ENCODE measurements at regions not wholly inside any gene's neighbourhood (a gene's known extent, or its start where the extent isn't known, plus 50 kb on each side); places are given as distances from the start of the nearest gene placed in this dataset.
"Not testable (repeated sequence)": the region's sequence is repeated elsewhere in the genome, so short reads cannot be mapped to it uniquely, and the experiment has no call there.

GRCh38 chr2:128414351-128414750 is 95.7 kb upstream of the HS6ST1 start:
- DNase-seq (ENCODE audit: low read depth, low spot score), result no peak

- no peak for DNase-seq (ENCODE audit: low read depth, low spot score)
Observed at GRCh38 chr2:128414946-128415778, 96.5 kb upstream of the HS6ST1 start.

GRCh38 chr2:128415779-128416061 is 97.1 kb upstream of the HS6ST1 start:
- DNase-seq (ENCODE audit: low read depth, low spot score), result no peak

- no peak for DNase-seq (ENCODE audit: low read depth, low spot score)
Observed at GRCh38 chr2:128416109-128416785, 97.6 kb upstream of the HS6ST1 start.

- no peak for DNase-seq (ENCODE audit: low read depth, low spot score)
Observed at GRCh38 chr2:128416806-128417205, 98.1 kb upstream of the HS6ST1 start.

GRCh38 chr2:128417264-128417663 is 98.6 kb upstream of the HS6ST1 start:
- DNase-seq (ENCODE audit: low read depth, low spot score), result not testable (repeated sequence)

GRCh38 chr2:128420131-128420530 is 101.5 kb upstream of the HS6ST1 start:
- DNase-seq (ENCODE audit: low read depth, low spot score), result no peak

- no peak for DNase-seq (ENCODE audit: low read depth, low spot score)
Observed at GRCh38 chr2:128420776-128421175, 102.1 kb upstream of the HS6ST1 start.

- DNase-seq (ENCODE audit: low read depth, low spot score), result no peak
Observed at GRCh38 chr2:128421286-128421685, 102.6 kb upstream of the HS6ST1 start.

GRCh38 chr2:128421861-128422311 is 103.2 kb upstream of the HS6ST1 start:
- DNase-seq (ENCODE audit: low read depth, low spot score), result no peak

GRCh38 chr2:128422571-128422970 is 103.9 kb upstream of the HS6ST1 start:
- DNase-seq (ENCODE audit: low read depth, low spot score), result no peak

- no peak for DNase-seq (ENCODE audit: low read depth, low spot score)
Observed at GRCh38 chr2:128423788-128424165, 105.1 kb upstream of the HS6ST1 start.

GRCh38 chr2:128424406-128425171 is 105.9 kb upstream of the HS6ST1 start:
- no peak for DNase-seq (ENCODE audit: low read depth, low spot score)

GRCh38 chr2:128425216-128425615 is 106.5 kb upstream of the HS6ST1 start:
- no peak for DNase-seq (ENCODE audit: low read depth, low spot score)

- DNase-seq (ENCODE audit: low read depth, low spot score), result no peak
Observed at GRCh38 chr2:128425731-128426620, 107.3 kb upstream of the HS6ST1 start.

- DNase-seq (ENCODE audit: low read depth, low spot score), result no peak
Observed at GRCh38 chr2:128427413-128427755, 108.7 kb upstream of the HS6ST1 start.

- DNase-seq (ENCODE audit: low read depth, low spot score), result no peak
Observed at GRCh38 chr2:128428415-128428814, 109.7 kb upstream of the HS6ST1 start.

- DNase-seq (ENCODE audit: low read depth, low spot score), result no peak
Observed at GRCh38 chr2:128432423-128432822, 113.8 kb upstream of the HS6ST1 start.

- DNase-seq (ENCODE audit: low read depth, low spot score), result no peak
Observed at GRCh38 chr2:128433911-128434550, 115.4 kb upstream of the HS6ST1 start.

- no peak for DNase-seq (ENCODE audit: low read depth, low spot score)
Observed at GRCh38 chr2:128435576-128436478, 117.2 kb upstream of the HS6ST1 start.
